ENCODE measurements at regions not wholly inside any gene's neighbourhood (a gene's known extent, or its start where the extent isn't known, plus 50 kb on each side); places are given as distances from the start of the nearest gene placed in this dataset.

- TF ChIP-seq, protein P1, sequence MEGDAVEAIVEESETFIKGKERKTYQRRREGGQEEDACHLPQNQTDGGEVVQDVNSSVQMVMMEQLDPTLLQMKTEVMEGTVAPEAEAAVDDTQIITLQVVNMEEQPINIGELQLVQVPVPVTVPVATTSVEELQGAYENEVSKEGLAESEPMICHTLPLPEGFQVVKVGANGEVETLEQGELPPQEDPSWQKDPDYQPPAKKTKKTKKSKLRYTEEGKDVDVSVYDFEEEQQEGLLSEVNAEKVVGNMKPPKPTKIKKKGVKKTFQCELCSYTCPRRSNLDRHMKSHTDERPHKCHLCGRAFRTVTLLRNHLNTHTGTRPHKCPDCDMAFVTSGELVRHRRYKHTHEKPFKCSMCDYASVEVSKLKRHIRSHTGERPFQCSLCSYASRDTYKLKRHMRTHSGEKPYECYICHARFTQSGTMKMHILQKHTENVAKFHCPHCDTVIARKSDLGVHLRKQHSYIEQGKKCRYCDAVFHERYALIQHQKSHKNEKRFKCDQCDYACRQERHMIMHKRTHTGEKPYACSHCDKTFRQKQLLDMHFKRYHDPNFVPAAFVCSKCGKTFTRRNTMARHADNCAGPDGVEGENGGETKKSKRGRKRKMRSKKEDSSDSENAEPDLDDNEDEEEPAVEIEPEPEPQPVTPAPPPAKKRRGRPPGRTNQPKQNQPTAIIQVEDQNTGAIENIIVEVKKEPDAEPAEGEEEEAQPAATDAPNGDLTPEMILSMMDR (IDR thresholded peaks at IDR 0.05) = no peak
- TF ChIP-seq POLR2AphosphoS5 (IDR thresholded peaks at IDR 0.05) (no peak), POLR2A (IDR thresholded peaks at IDR 0.05) (no peak), EP300 (IDR thresholded peaks at IDR 0.05) (no peak)
These were observed 385.5 kb downstream of the NR4A2 start for GRCh38 chr2:155947069-155947468.

Measured in gastroesophageal sphincter (tissue), 3 donors.